ENCODE measurements at regions not wholly inside any gene's neighbourhood (a gene's known extent, or its start where the extent isn't known, plus 50 kb on each side); places are given as distances from the start of the nearest gene placed in this dataset.

- Histone ChIP-seq H3K9me2 (replicated peaks; ENCODE audit: low read length) (no peaks in the 10 kb centered on the region), H3K27me3 (ENCODE audit: low read length) (no peaks in the 10 kb centered on the region), H2AFZ (ENCODE audit: low read length) (no peak overlapping the region), H3K9me3 (ENCODE audit: low read length) (no peaks in the 10 kb centered on the region), H3K9ac (ENCODE audit: low read length) (no peak overlapping the region), H3K27ac (ENCODE audit: low read length) (no peak overlapping the region), H3K36me3 (ENCODE audit: low read depth, low read length) (no peaks in the 10 kb centered on the region), H3K4me1 (ENCODE audit: insufficient read depth, low read length) (no peaks in the 10 kb centered on the region), H4K20me1 (ENCODE audit: low read length) (no peaks in the 10 kb centered on the region), H3K4me3 (ENCODE audit: low read length) (no peak overlapping the region), H3K4me2 (ENCODE audit: low read length) (no peak overlapping the region), H3K79me2 (ENCODE audit: low read length) (no peaks in the 10 kb centered on the region), H3F3A (ENCODE audit: low read length, unreplicated experiment) (no peaks in the 10 kb centered on the region)
- ChIA-PET POLR2A (ENCODE audit: unreplicated experiment) (no interaction called here), CTCF (no interaction called here)
- BruUV-seq (replicated peaks), result no TSS peak
- ATAC-seq (no peak), DNase-seq (no peak)
- intact Hi-C loops (cut with micrococcal nuclease), result no loop called here
- no peak for TF ChIP-seq CTCF (conservative IDR thresholded peaks at IDR 0.05; ENCODE audit: low read depth, low read length)
- no peak for TF ChIP-seq EZH2phosphoT487 (IDR thresholded peaks at IDR 0.05; ENCODE audit: borderline replicate concordance, low read length)
- TF ChIP-seq EZH2 (IDR thresholded peaks at IDR 0.05; ENCODE audit: low read length, unreplicated experiment), result no peak
Measured at GRCh38 chr12:18939051-18939450, 190.5 kb upstream of the PLEKHA5 start.

GRCh38 chr12:18942669-18943068 lies 186.9 kb upstream of the PLEKHA5 start:
- Histone ChIP-seq H3K36me3 (ENCODE audit: low read depth, low read length) (no peaks in the 10 kb centered on the region), H3K4me1 (ENCODE audit: insufficient read depth, low read length) (no peaks in the 10 kb centered on the region), H3K4me2 (ENCODE audit: low read length) (no peak overlapping the region), H3F3A (ENCODE audit: low read length, unreplicated experiment) (no peaks in the 10 kb centered on the region), H3K27me3 (ENCODE audit: low read length) (no peaks in the 10 kb centered on the region), H2AFZ (ENCODE audit: low read length) (no peak overlapping the region), H3K9me2 (replicated peaks; ENCODE audit: low read length) (no peaks in the 10 kb centered on the region), H4K20me1 (ENCODE audit: low read length) (no peaks in the 10 kb centered on the region), H3K27ac (ENCODE audit: low read length) (no peak overlapping the region), H3K9ac (ENCODE audit: low read length) (no peak overlapping the region), H3K79me2 (ENCODE audit: low read length) (no peaks in the 10 kb centered on the region), H3K4me3 (ENCODE audit: low read length) (no peak overlapping the region), H3K9me3 (ENCODE audit: low read length) (no peaks in the 10 kb centered on the region)
- TF ChIP-seq EZH2 (IDR thresholded peaks at IDR 0.05; ENCODE audit: low read length, unreplicated experiment), result no peak
- no peak for TF ChIP-seq CTCF (conservative IDR thresholded peaks at IDR 0.05; ENCODE audit: low read depth, low read length)
- no peak for TF ChIP-seq EZH2phosphoT487 (IDR thresholded peaks at IDR 0.05; ENCODE audit: borderline replicate concordance, low read length)
- no TSS peak for BruUV-seq (replicated peaks)
- CTCF ChIA-PET, result no interaction called here
- ATAC-seq (no peak), DNase-seq (no peak)
- POLR2A ChIA-PET (ENCODE audit: unreplicated experiment), result no interaction called here
- intact Hi-C loops (cut with micrococcal nuclease), result no loop called here

- Histone ChIP-seq H3K4me1 (ENCODE audit: insufficient read depth, low read length) (no peaks in the 10 kb centered on the region), H3K4me2 (ENCODE audit: low read length) (no peak overlapping the region), H3K4me3 (ENCODE audit: low read length) (no peak overlapping the region), H3K36me3 (ENCODE audit: low read depth, low read length) (no peaks in the 10 kb centered on the region), H2AFZ (ENCODE audit: low read length) (no peak overlapping the region), H3K27ac (ENCODE audit: low read length) (no peak overlapping the region), H3K9me3 (ENCODE audit: low read length) (no peaks in the 10 kb centered on the region), H3F3A (ENCODE audit: low read length, unreplicated experiment) (no peaks in the 10 kb centered on the region), H4K20me1 (ENCODE audit: low read length) (no peaks in the 10 kb centered on the region), H3K9ac (ENCODE audit: low read length) (no peak overlapping the region), H3K9me2 (replicated peaks; ENCODE audit: low read length) (no peaks in the 10 kb centered on the region), H3K79me2 (ENCODE audit: low read length) (no peaks in the 10 kb centered on the region), H3K27me3 (ENCODE audit: low read length) (no peaks in the 10 kb centered on the region)
- BruUV-seq (replicated peaks), result no TSS peak
- intact Hi-C loops (cut with micrococcal nuclease), result no loop called here
- no peak for TF ChIP-seq CTCF (conservative IDR thresholded peaks at IDR 0.05; ENCODE audit: low read depth, low read length)
- ChIA-PET CTCF (no interaction called here), POLR2A (ENCODE audit: unreplicated experiment) (no interaction called here)
- ATAC-seq (no peak), DNase-seq (no peak)
Measured at GRCh38 chr12:18943200-18943599, 186.3 kb upstream of the PLEKHA5 start.

All from PC-3 (cell line).